ENCODE measurements at regions not wholly inside any gene's neighbourhood (a gene's known extent, or its start where the extent isn't known, plus 50 kb on each side); places are given as distances from the start of the nearest gene placed in this dataset.

DNA sequence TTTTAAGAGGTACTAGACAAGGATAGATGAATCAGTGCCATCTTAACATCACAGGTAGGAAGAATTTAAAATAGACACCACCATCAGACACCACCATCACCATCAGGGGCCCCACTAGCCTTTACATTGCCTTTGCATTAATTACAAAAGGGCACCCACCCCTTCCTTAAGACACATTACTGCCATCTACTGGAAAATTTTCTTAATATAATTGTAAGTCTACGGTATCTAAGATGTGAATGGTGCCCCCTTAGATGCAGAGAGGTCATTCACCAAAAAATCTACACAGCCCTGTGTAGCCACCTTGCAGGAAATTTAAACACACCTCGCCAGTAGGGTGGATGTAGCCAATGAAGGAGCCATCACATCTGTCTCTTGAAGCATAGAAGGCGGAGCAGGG lies 184.1 kb downstream of the MID1IP1 start:
- TF ChIP-seq FOXM1 (IDR thresholded peaks at IDR 0.05; ENCODE audit: borderline replicate concordance, low read depth) (no peak), TAF1 (IDR thresholded peaks at IDR 0.05; ENCODE audit: low read depth) (no peak), EP300 (IDR thresholded peaks at IDR 0.05; ENCODE audit: borderline replicate concordance) (no peak)
- TF ChIP-seq, protein P1, sequence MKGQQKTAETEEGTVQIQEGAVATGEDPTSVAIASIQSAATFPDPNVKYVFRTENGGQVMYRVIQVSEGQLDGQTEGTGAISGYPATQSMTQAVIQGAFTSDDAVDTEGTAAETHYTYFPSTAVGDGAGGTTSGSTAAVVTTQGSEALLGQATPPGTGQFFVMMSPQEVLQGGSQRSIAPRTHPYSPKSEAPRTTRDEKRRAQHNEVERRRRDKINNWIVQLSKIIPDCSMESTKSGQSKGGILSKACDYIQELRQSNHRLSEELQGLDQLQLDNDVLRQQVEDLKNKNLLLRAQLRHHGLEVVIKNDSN (IDR thresholded peaks at IDR 0.05): no peak

Measured in Ishikawa (cell line).